ENCODE measurements at regions not wholly inside any gene's neighbourhood (a gene's known extent, or its start where the extent isn't known, plus 50 kb on each side); places are given as distances from the start of the nearest gene placed in this dataset.
A peak's percentile ranks its signal among the peaks of the same experiment; 100 is the strongest.

GRCh38 chr10:118465300-118465874, 123.3 kb upstream of the FAM204A start:
- H3K4me3 ChIP-seq (ENCODE audit: low read depth, low read length): no peak overlapping the region
- DNase-seq (ENCODE audit: low read depth, low spot score): no peak
- no peak for TF ChIP-seq CTCF (IDR thresholded peaks at IDR 0.05; ENCODE audit: low read depth, low read length)
- in situ Hi-C loops (cut with HindIII; ENCODE audit: low sequenced_read_pairs): no loop called here

- H3K4me3 ChIP-seq (ENCODE audit: low read depth, low read length): no peak overlapping the region
- TF ChIP-seq CTCF (IDR thresholded peaks at IDR 0.05; ENCODE audit: low read depth, low read length): no peak
- in situ Hi-C loops (cut with HindIII; ENCODE audit: low sequenced_read_pairs): no loop called here
- DNase-seq (ENCODE audit: low read depth, low spot score): no peak
These were observed 121.6 kb upstream of the FAM204A start for GRCh38 chr10:118463740-118464139.

GRCh38 chr10:118462401-118462800, 120.3 kb upstream of the FAM204A start:
- in situ Hi-C loops (cut with HindIII; ENCODE audit: low sequenced_read_pairs): no loop called here
- DNase-seq (ENCODE audit: low read depth, low spot score): no peak
- H3K4me3 ChIP-seq (ENCODE audit: low read depth, low read length): no peak overlapping the region
- no peak for TF ChIP-seq CTCF (IDR thresholded peaks at IDR 0.05; ENCODE audit: low read depth, low read length)

GRCh38 chr10:118459642-118460193, 117.6 kb upstream of the FAM204A start:
- in situ Hi-C loops (cut with HindIII; ENCODE audit: low sequenced_read_pairs): no loop called here
- TF ChIP-seq CTCF (IDR thresholded peaks at IDR 0.05; ENCODE audit: low read depth, low read length): peak; percentile 79
- H3K4me3 ChIP-seq (ENCODE audit: low read depth, low read length): no peak overlapping the region
- peak; percentile 58 for DNase-seq (ENCODE audit: low read depth, low spot score)

GRCh38 chr10:118458957-118459641, 117.0 kb upstream of the FAM204A start:
- H3K4me3 ChIP-seq (ENCODE audit: low read depth, low read length): no peak overlapping the region
- no peak for TF ChIP-seq CTCF (IDR thresholded peaks at IDR 0.05; ENCODE audit: low read depth, low read length)
- DNase-seq (ENCODE audit: low read depth, low spot score): no peak
- in situ Hi-C loops (cut with HindIII; ENCODE audit: low sequenced_read_pairs): no loop called here

GRCh38 chr10:118457824-118458428, 115.8 kb upstream of the FAM204A start:
- no peak overlapping the region for H3K4me3 ChIP-seq (ENCODE audit: low read depth, low read length)
- in situ Hi-C loops (cut with HindIII; ENCODE audit: low sequenced_read_pairs): no loop called here
- DNase-seq (ENCODE audit: low read depth, low spot score): no peak
- TF ChIP-seq CTCF (IDR thresholded peaks at IDR 0.05; ENCODE audit: low read depth, low read length): no peak
